ENCODE measurements at regions not wholly inside any gene's neighbourhood (a gene's known extent, or its start where the extent isn't known, plus 50 kb on each side); places are given as distances from the start of the nearest gene placed in this dataset.

- DNase-seq (ENCODE audit: low read depth): no peak
These were observed 345.4 kb upstream of the EEF2KMT start for GRCh38 chr16:5442986-5443385.

- no peak for DNase-seq (ENCODE audit: low read depth)
These were observed 344.5 kb upstream of the EEF2KMT start for GRCh38 chr16:5442054-5442453.

GRCh38 chr16:5438591-5438990 is 341.0 kb upstream of the EEF2KMT start:
- DNase-seq (ENCODE audit: low read depth): no peak

GRCh38 chr16:5433587-5433986 is 336.0 kb upstream of the EEF2KMT start:
- no peak for DNase-seq (ENCODE audit: low read depth)

- no peak for DNase-seq (ENCODE audit: low read depth)
These were observed 334.6 kb upstream of the EEF2KMT start for GRCh38 chr16:5432166-5432565.

GRCh38 chr16:5430598-5430997 is 333.0 kb upstream of the EEF2KMT start:
- no peak for DNase-seq (ENCODE audit: low read depth)

GRCh38 chr16:5428932-5429331 is 331.3 kb upstream of the EEF2KMT start:
- DNase-seq (ENCODE audit: low read depth): no peak

GRCh38 chr16:5427571-5427970 is 330.0 kb upstream of the EEF2KMT start:
- no peak for DNase-seq (ENCODE audit: low read depth)

- no peak for DNase-seq (ENCODE audit: low read depth)
These were observed 325.3 kb upstream of the EEF2KMT start for GRCh38 chr16:5422643-5423496.

- DNase-seq (ENCODE audit: low read depth): no peak
These were observed 324.5 kb upstream of the EEF2KMT start for GRCh38 chr16:5422047-5422446.

GRCh38 chr16:5416013-5416412 is 318.4 kb upstream of the EEF2KMT start:
- DNase-seq (ENCODE audit: low read depth): no peak

GRCh38 chr16:5415123-5415522 is 317.5 kb upstream of the EEF2KMT start:
- DNase-seq (ENCODE audit: low read depth): no peak

- no peak for DNase-seq (ENCODE audit: low read depth)
These were observed 315.1 kb upstream of the EEF2KMT start for GRCh38 chr16:5412731-5413130.

- no peak for DNase-seq (ENCODE audit: low read depth)
These were observed 300.6 kb upstream of the EEF2KMT start for GRCh38 chr16:5398203-5398602.

- DNase-seq (ENCODE audit: low read depth): no peak
These were observed 299.3 kb upstream of the EEF2KMT start for GRCh38 chr16:5396880-5397279.

GRCh38 chr16:5393070-5393469 is 295.5 kb upstream of the EEF2KMT start:
- no peak for DNase-seq (ENCODE audit: low read depth)

GRCh38 chr16:5386989-5387388 is 289.4 kb upstream of the EEF2KMT start:
- no peak for DNase-seq (ENCODE audit: low read depth)

GRCh38 chr16:5385811-5386210 is 288.2 kb upstream of the EEF2KMT start:
- DNase-seq (ENCODE audit: low read depth): no peak

- DNase-seq (ENCODE audit: low read depth): no peak
These were observed 287.5 kb upstream of the EEF2KMT start for GRCh38 chr16:5385115-5385514.

GRCh38 chr16:5383737-5384136 is 286.1 kb upstream of the EEF2KMT start:
- no peak for DNase-seq (ENCODE audit: low read depth)

- no peak for DNase-seq (ENCODE audit: low read depth)
These were observed 284.9 kb upstream of the EEF2KMT start for GRCh38 chr16:5382484-5382883.

GRCh38 chr16:5381481-5381880 is 283.9 kb upstream of the EEF2KMT start:
- no peak for DNase-seq (ENCODE audit: low read depth)

GRCh38 chr16:5379954-5380353 is 282.4 kb upstream of the EEF2KMT start:
- no peak for DNase-seq (ENCODE audit: low read depth)

GRCh38 chr16:5378531-5378930 is 280.9 kb upstream of the EEF2KMT start:
- no peak for DNase-seq (ENCODE audit: low read depth)
